ENCODE measurements at regions not wholly inside any gene's neighbourhood (a gene's known extent, or its start where the extent isn't known, plus 50 kb on each side); places are given as distances from the start of the nearest gene placed in this dataset.
"Not testable (repeated sequence)": the region's sequence is repeated elsewhere in the genome, so short reads cannot be mapped to it uniquely, and the experiment has no call there.

GRCh38 chr1:100803280-100803679 lies 83.7 kb downstream of the VCAM1 start:
- H4K91ac ChIP-seq (ENCODE audit: low read depth, low read length); H3K18ac ChIP-seq (ENCODE audit: low read length); DNase-seq; H3K36me3 ChIP-seq (ENCODE audit: control insufficient read depth in 1 of 2, insufficient read depth in 2 of 2, low read length in 2 of 2); H2BK5ac ChIP-seq (ENCODE audit: low read depth, low read length, poor library complexity); H2BK12ac ChIP-seq (ENCODE audit: low read length); H2BK120ac ChIP-seq (ENCODE audit: insufficient read depth, low read length, poor library complexity); H3K9me3 ChIP-seq (ENCODE audit: insufficient read depth, low read depth, low read length); H3K27me3 ChIP-seq (ENCODE audit: insufficient read depth, low read length); H3K4me3 ChIP-seq (ENCODE audit: low read depth, low read length); H3K27ac ChIP-seq (ENCODE audit: low read depth, low read length); H4K8ac ChIP-seq (ENCODE audit: low read depth, low read length); H3K9ac ChIP-seq (ENCODE audit: low read length); H2AFZ ChIP-seq (ENCODE audit: insufficient read depth, low read length, poor library complexity); H3K23ac ChIP-seq (ENCODE audit: low read length); H3K79me2 ChIP-seq (ENCODE audit: control insufficient read depth, insufficient read depth, low read length, poor library complexity); H4K12ac ChIP-seq (ENCODE audit: low read depth, low read length); H3K79me1 ChIP-seq (ENCODE audit: low read length); H3K4me1 ChIP-seq (ENCODE audit: control insufficient read depth in 1 of 2, insufficient read depth in 2 of 2, low read length in 2 of 2); H3K14ac ChIP-seq (ENCODE audit: low read length); H2AK5ac ChIP-seq (ENCODE audit: low read length); H3K4me2 ChIP-seq (ENCODE audit: low read length); H3K4ac ChIP-seq (ENCODE audit: low read depth, low read length): not testable (repeated sequence)
- no CpG with 5 or more reads among the region's 4 CpGs for WGBS (ENCODE audit: extremely low coverage, insufficient coverage, insufficient read length)

- no peak overlapping the region for H3K18ac ChIP-seq (ENCODE audit: low read length)
- H3K4ac ChIP-seq (ENCODE audit: low read depth, low read length), result no peak overlapping the region
- no peak overlapping the region for H4K91ac ChIP-seq (ENCODE audit: low read depth, low read length)
- no peaks in the 10 kb centered on the region for H3K4me1 ChIP-seq (ENCODE audit: control insufficient read depth in 1 of 2, insufficient read depth in 2 of 2, low read length in 2 of 2)
- no peak overlapping the region for H2AK5ac ChIP-seq (ENCODE audit: low read length)
- H3K36me3 ChIP-seq (ENCODE audit: control insufficient read depth in 1 of 2, insufficient read depth in 2 of 2, low read length in 2 of 2), result no peaks in the 10 kb centered on the region
- no peak overlapping the region for H3K4me3 ChIP-seq (ENCODE audit: low read depth, low read length)
- no CpG with 5 or more reads among the region's 2 CpGs for WGBS (ENCODE audit: extremely low coverage, insufficient coverage, insufficient read length)
- H3K27me3 ChIP-seq (ENCODE audit: insufficient read depth, low read length), result no peaks in the 10 kb centered on the region
- no peak for DNase-seq
- H2BK120ac ChIP-seq (ENCODE audit: insufficient read depth, low read length, poor library complexity), result no peak overlapping the region
- H2BK12ac ChIP-seq (ENCODE audit: low read length), result no peak overlapping the region
- no peak overlapping the region for H2BK5ac ChIP-seq (ENCODE audit: low read depth, low read length, poor library complexity)
- no peaks in the 10 kb centered on the region for H3K79me2 ChIP-seq (ENCODE audit: control insufficient read depth, insufficient read depth, low read length, poor library complexity)
- no peak overlapping the region for H3K14ac ChIP-seq (ENCODE audit: low read length)
- H3K4me2 ChIP-seq (ENCODE audit: low read length), result no peak overlapping the region
- H2AFZ ChIP-seq (ENCODE audit: insufficient read depth, low read length, poor library complexity), result no peak overlapping the region
- H3K9ac ChIP-seq (ENCODE audit: low read length), result no peak overlapping the region
- no peaks in the 10 kb centered on the region for H3K9me3 ChIP-seq (ENCODE audit: insufficient read depth, low read depth, low read length)
- H4K8ac ChIP-seq (ENCODE audit: low read depth, low read length), result no peak overlapping the region
- H3K23ac ChIP-seq (ENCODE audit: low read length), result no peak overlapping the region
- H3K79me1 ChIP-seq (ENCODE audit: low read length), result no peaks in the 10 kb centered on the region
- H3K27ac ChIP-seq (ENCODE audit: low read depth, low read length), result no peak overlapping the region
- H4K12ac ChIP-seq (ENCODE audit: low read depth, low read length), result no peak overlapping the region
Observed at GRCh38 chr1:100806601-100807000, 87.1 kb downstream of the VCAM1 start.

GRCh38 chr1:100810360-100810759 lies 84.3 kb downstream of the EXTL2 start:
- DNase-seq, result no peak
- Histone ChIP-seq H3K4me1 (ENCODE audit: control insufficient read depth in 1 of 2, insufficient read depth in 2 of 2, low read length in 2 of 2) (no peaks in the 10 kb centered on the region), H3K79me1 (ENCODE audit: low read length) (no peaks in the 10 kb centered on the region), H3K14ac (ENCODE audit: low read length) (no peak overlapping the region), H2BK120ac (ENCODE audit: insufficient read depth, low read length, poor library complexity) (no peak overlapping the region), H3K18ac (ENCODE audit: low read length) (no peak overlapping the region), H3K27me3 (ENCODE audit: insufficient read depth, low read length) (no peaks in the 10 kb centered on the region), H3K27ac (ENCODE audit: low read depth, low read length) (no peak overlapping the region), H4K91ac (ENCODE audit: low read depth, low read length) (no peak overlapping the region), H3K9me3 (ENCODE audit: insufficient read depth, low read depth, low read length) (no peaks in the 10 kb centered on the region), H3K36me3 (ENCODE audit: control insufficient read depth in 1 of 2, insufficient read depth in 2 of 2, low read length in 2 of 2) (no peaks in the 10 kb centered on the region), H4K8ac (ENCODE audit: low read depth, low read length) (no peak overlapping the region), H3K4me2 (ENCODE audit: low read length) (no peak overlapping the region), H3K23ac (ENCODE audit: low read length) (no peak overlapping the region), H2BK5ac (ENCODE audit: low read depth, low read length, poor library complexity) (no peak overlapping the region), H3K4me3 (ENCODE audit: low read depth, low read length) (no peak overlapping the region), H2AFZ (ENCODE audit: insufficient read depth, low read length, poor library complexity) (no peak overlapping the region), H3K9ac (ENCODE audit: low read length) (no peak overlapping the region), H4K12ac (ENCODE audit: low read depth, low read length) (no peak overlapping the region), H2AK5ac (ENCODE audit: low read length) (no peak overlapping the region), H2BK12ac (ENCODE audit: low read length) (no peak overlapping the region), H3K79me2 (ENCODE audit: control insufficient read depth, insufficient read depth, low read length, poor library complexity) (no peaks in the 10 kb centered on the region), H3K4ac (ENCODE audit: low read depth, low read length) (no peak overlapping the region)
- WGBS (ENCODE audit: extremely low coverage, insufficient coverage, insufficient read length), result no CpG with 5 or more reads among the region's 4 CpGs

GRCh38 chr1:100811808-100812207 lies 82.8 kb downstream of the EXTL2 start:
- Histone ChIP-seq H2AK5ac (ENCODE audit: low read length) (no peak overlapping the region), H2BK5ac (ENCODE audit: low read depth, low read length, poor library complexity) (no peak overlapping the region), H2BK120ac (ENCODE audit: insufficient read depth, low read length, poor library complexity) (no peak overlapping the region), H3K36me3 (ENCODE audit: control insufficient read depth in 1 of 2, insufficient read depth in 2 of 2, low read length in 2 of 2) (no peaks in the 10 kb centered on the region), H4K8ac (ENCODE audit: low read depth, low read length) (no peak overlapping the region), H2AFZ (ENCODE audit: insufficient read depth, low read length, poor library complexity) (no peak overlapping the region), H3K9me3 (ENCODE audit: insufficient read depth, low read depth, low read length) (no peaks in the 10 kb centered on the region), H3K4me2 (ENCODE audit: low read length) (no peak overlapping the region), H3K23ac (ENCODE audit: low read length) (no peak overlapping the region), H3K4ac (ENCODE audit: low read depth, low read length) (no peak overlapping the region), H3K4me3 (ENCODE audit: low read depth, low read length) (no peak overlapping the region), H4K91ac (ENCODE audit: low read depth, low read length) (no peak overlapping the region), H2BK12ac (ENCODE audit: low read length) (no peak overlapping the region), H3K79me2 (ENCODE audit: control insufficient read depth, insufficient read depth, low read length, poor library complexity) (no peaks in the 10 kb centered on the region), H4K12ac (ENCODE audit: low read depth, low read length) (no peak overlapping the region), H3K14ac (ENCODE audit: low read length) (no peak overlapping the region), H3K18ac (ENCODE audit: low read length) (no peak overlapping the region), H3K79me1 (ENCODE audit: low read length) (no peaks in the 10 kb centered on the region), H3K4me1 (ENCODE audit: control insufficient read depth in 1 of 2, insufficient read depth in 2 of 2, low read length in 2 of 2) (no peaks in the 10 kb centered on the region), H3K9ac (ENCODE audit: low read length) (no peak overlapping the region), H3K27me3 (ENCODE audit: insufficient read depth, low read length) (no peaks in the 10 kb centered on the region), H3K27ac (ENCODE audit: low read depth, low read length) (no peak overlapping the region)
- peak in 1 of 2 donors; percentile 28 for DNase-seq
- no CpG with 5 or more reads among the region's 1 CpG for WGBS (ENCODE audit: extremely low coverage, insufficient coverage, insufficient read length)
